ENCODE measurements at regions not wholly inside any gene's neighbourhood (a gene's known extent, or its start where the extent isn't known, plus 50 kb on each side); places are given as distances from the start of the nearest gene placed in this dataset.

- 79% methylated on average over 2 of the region's 2 CpGs for WGBS (ENCODE audit: low lambda C conversion rate, missing lambda C conversion rate)
Observed at GRCh38 chr4:33086331-33086925, 2366.3 kb downstream of the PCDH7 start.

GRCh38 chr4:33088713-33089112 is 2368.5 kb downstream of the PCDH7 start:
- no peaks in the 10 kb centered on the region for H3K9me2 ChIP-seq (replicated peaks; ENCODE audit: insufficient read depth)

More at GRCh38 chr4:33086331-33086925, 2366.3 kb downstream of the PCDH7 start:
- Histone ChIP-seq H2AFZ (no peak overlapping the region), H3K4me3 (no peak overlapping the region), H4K20me1 (ENCODE audit: insufficient read depth, poor library complexity, severe bottlenecking) (no peaks in the 10 kb centered on the region), H3K4me2 (no peak overlapping the region), H3K27me3 (no peaks in the 10 kb centered on the region), H3K4me1 (ENCODE audit: insufficient read depth) (no peaks in the 10 kb centered on the region), H3K9me2 (replicated peaks; ENCODE audit: insufficient read depth) (no peaks in the 10 kb centered on the region), H3K36me3 (replicated peaks; ENCODE audit: insufficient read depth, low read depth) (no peaks in the 10 kb centered on the region), H3K79me2 (no peaks in the 10 kb centered on the region), H3K9me3 (ENCODE audit: low read depth) (no peaks in the 10 kb centered on the region), H3K27ac (no peak overlapping the region)
- TF ChIP-seq CTCF (IDR thresholded peaks at IDR 0.05; ENCODE audit: poor library complexity) (no peak), EZH2 (IDR thresholded peaks at IDR 0.05; ENCODE audit: borderline replicate concordance) (no peak), EZH2phosphoT487 (IDR thresholded peaks at IDR 0.05; ENCODE audit: low read depth, severe bottlenecking, unreplicated experiment) (no peak)
- DNase-seq (ENCODE audit: low spot score): no peak

DNA sequence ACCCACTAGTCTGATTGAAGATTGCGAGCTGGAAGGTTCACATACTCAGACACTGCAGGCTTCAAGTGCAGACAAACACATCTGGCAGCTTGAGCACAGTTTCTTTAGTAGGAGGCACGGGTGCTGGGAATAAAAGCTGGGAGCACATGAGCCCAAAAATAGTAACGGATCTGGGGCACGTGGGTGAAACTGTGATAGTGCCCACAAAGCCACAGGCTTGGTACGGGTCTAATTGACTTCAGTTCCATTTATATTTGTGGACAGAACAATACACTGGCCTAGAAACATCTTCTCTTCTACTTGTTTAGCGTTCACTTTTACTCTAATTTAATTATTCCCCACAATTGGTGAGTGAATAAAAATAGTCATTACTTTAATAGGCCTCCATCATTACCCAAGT is 2370.7 kb downstream of the PCDH7 start:
- Histone ChIP-seq H3K27ac (no peak overlapping the region), H3K79me2 (no peaks in the 10 kb centered on the region), H3K4me3 (no peak overlapping the region), H3K36me3 (replicated peaks; ENCODE audit: insufficient read depth, low read depth) (no peaks in the 10 kb centered on the region), H3K4me1 (ENCODE audit: insufficient read depth) (no peaks in the 10 kb centered on the region), H4K20me1 (ENCODE audit: insufficient read depth, poor library complexity, severe bottlenecking) (no peaks in the 10 kb centered on the region), H2AFZ (no peak overlapping the region), H3K9me2 (replicated peaks; ENCODE audit: insufficient read depth) (no peaks in the 10 kb centered on the region), H3K9me3 (ENCODE audit: low read depth) (no peaks in the 10 kb centered on the region), H3K4me2 (no peak overlapping the region), H3K27me3 (no peaks in the 10 kb centered on the region)
- WGBS (ENCODE audit: low lambda C conversion rate, missing lambda C conversion rate): 85% methylated on average over 6 of the region's 6 CpGs
- TF ChIP-seq CTCF (IDR thresholded peaks at IDR 0.05; ENCODE audit: poor library complexity): no peak
- no peak for TF ChIP-seq EZH2phosphoT487 (IDR thresholded peaks at IDR 0.05; ENCODE audit: low read depth, severe bottlenecking, unreplicated experiment)
- no peak for TF ChIP-seq EZH2 (IDR thresholded peaks at IDR 0.05; ENCODE audit: borderline replicate concordance)
- no peak for DNase-seq (ENCODE audit: low spot score)

More at GRCh38 chr4:33088713-33089112, 2368.5 kb downstream of the PCDH7 start:
- H4K20me1 ChIP-seq (ENCODE audit: insufficient read depth, poor library complexity, severe bottlenecking): no peaks in the 10 kb centered on the region
- DNase-seq (ENCODE audit: low spot score): no peak
- H3K27me3 ChIP-seq: no peaks in the 10 kb centered on the region
- TF ChIP-seq CTCF (IDR thresholded peaks at IDR 0.05; ENCODE audit: poor library complexity) (no peak), EZH2phosphoT487 (IDR thresholded peaks at IDR 0.05; ENCODE audit: low read depth, severe bottlenecking, unreplicated experiment) (no peak), EZH2 (IDR thresholded peaks at IDR 0.05; ENCODE audit: borderline replicate concordance) (no peak)
- H3K4me2 ChIP-seq: no peak overlapping the region
- H3K36me3 ChIP-seq (replicated peaks; ENCODE audit: insufficient read depth, low read depth): no peaks in the 10 kb centered on the region
- 70% methylated on average over 2 of the region's 2 CpGs for WGBS (ENCODE audit: low lambda C conversion rate, missing lambda C conversion rate)
- H3K4me3 ChIP-seq: no peak overlapping the region
- no peaks in the 10 kb centered on the region for H3K4me1 ChIP-seq (ENCODE audit: insufficient read depth)
- H2AFZ ChIP-seq: no peak overlapping the region
- H3K79me2 ChIP-seq: no peaks in the 10 kb centered on the region
- H3K9me3 ChIP-seq (ENCODE audit: low read depth): no peaks in the 10 kb centered on the region
- no peak overlapping the region for H3K27ac ChIP-seq
